Liver (tissue), 2 donors: ENCODE measurements at regions not wholly inside any gene's neighbourhood (a gene's known extent, or its start where the extent isn't known, plus 50 kb on each side); places are given as distances from the start of the nearest gene placed in this dataset.

ENCODE experiments used
- RAD21 ChIP-seq, 2 donors: IDR thresholded peaks; 2 replicates each; pipeline ENCODE4 v1.6.1; 2016; ENCODE audit warnings: antibody characterized with exemption in 2 of 2, mild to moderate bottlenecking in 2 of 2
- TAF1 ChIP-seq: conservative IDR thresholded peaks from 2 replicates; pipeline ENCODE4 v1.6.1; 2016; ENCODE audit warnings: antibody characterized with exemption, mild to moderate bottlenecking
- TF ChIP-seq, protein P1 (sequence below): IDR thresholded peaks from 2 replicates; pipeline ENCODE4 v1.6.1; 2016; ENCODE audit warnings: antibody characterized with exemption
- donor health status: healthy.

- TF ChIP-seq, protein P1, sequence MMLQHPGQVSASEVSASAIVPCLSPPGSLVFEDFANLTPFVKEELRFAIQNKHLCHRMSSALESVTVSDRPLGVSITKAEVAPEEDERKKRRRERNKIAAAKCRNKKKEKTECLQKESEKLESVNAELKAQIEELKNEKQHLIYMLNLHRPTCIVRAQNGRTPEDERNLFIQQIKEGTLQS: no peak
- TF ChIP-seq TAF1 (no peak), RAD21 (IDR thresholded peaks at IDR 0.05) (no peak)
These were observed 127.6 kb upstream of the SLC1A3 start for GRCh38 chr5:36478646-36479317.
